CD4-positive, alpha-beta memory T cell (primary cell): ENCODE measurements at regions not wholly inside any gene's neighbourhood (a gene's known extent, or its start where the extent isn't known, plus 50 kb on each side); places are given as distances from the start of the nearest gene placed in this dataset.

Experiments
- CTCF ChIA-PET: fragments of 350-600 bp; sonication (Branson Sonifier 250); formaldehyde crosslinking; loops from one replicate; lab custom pipeline; 2021; ENCODE audit warnings: inconsistent platforms; ENCODE audit not compliant: partially characterized antibody; lab: Charles Lee
- POLR2A ChIA-PET: fragments of 350-600 bp; sonication (Branson Sonifier 250); formaldehyde crosslinking; loops from one replicate; lab custom pipeline; 2021; ENCODE audit not compliant: partially characterized antibody; lab: Charles Lee
- DNase-seq, 5 donors: peaks; one replicate each; pipeline versions ENCODE4 v3.0.0 to v3.0.0-alpha.2; 2020 to 2022; ENCODE audit warnings: mixed read lengths in 1 of 5
- H3K27ac ChIP-seq: one replicate; pipeline ENCODE4 v1.7.0; 2013; ENCODE audit warnings: low read depth, low read length
- H3K27me3 ChIP-seq: 2 replicates; pipeline ENCODE4 v1.7.0; 2013; ENCODE audit warnings: mild to moderate bottlenecking, low read length, moderate library complexity; ENCODE audit not compliant: insufficient read depth
- H3K36me3 ChIP-seq: 2 replicates; pipeline ENCODE4 v1.7.0; 2013; ENCODE audit warnings: mild to moderate bottlenecking, low read length, moderate library complexity; ENCODE audit not compliant: insufficient read depth
- H3K4me1 ChIP-seq: 2 replicates; pipeline ENCODE4 v1.7.0; 2013; ENCODE audit warnings: mild to moderate bottlenecking, low read length, moderate library complexity; ENCODE audit not compliant: insufficient read depth
- H3K4me3 ChIP-seq, 2 donors: one replicate each; pipeline ENCODE4 v1.7.0; 2013; ENCODE audit warnings: low read length in 2 of 2, mild to moderate bottlenecking in 1 of 2
- H3K9me3 ChIP-seq, 2 donors: one replicate each; pipeline ENCODE4 v1.7.0; 2013; ENCODE audit warnings: low read length in 2 of 2, control low read depth in 1 of 2; ENCODE audit not compliant: control insufficient read depth in 1 of 2
- H3K27ac Mint-ChIP-seq, 7 donors: one replicate each; pipeline ENCODE4 v1.8.0; 2020 to 2021; ENCODE audit warnings: mixed read lengths in 7 of 7, mild to moderate bottlenecking in 6 of 7, inconsistent platforms in 3 of 7, moderate library complexity in 3 of 7
- H3K27me3 Mint-ChIP-seq, 2 donors: one replicate each; pipeline ENCODE4 v1.8.0; 2020 to 2021; ENCODE audit warnings: mixed read lengths in 2 of 2
- H3K36me3 Mint-ChIP-seq, 2 donors: one replicate each; pipeline ENCODE4 v1.8.0; 2020 to 2021; ENCODE audit warnings: mixed read lengths in 2 of 2, inconsistent platforms in 1 of 2, mild to moderate bottlenecking in 1 of 2
- H3K4me1 Mint-ChIP-seq, 4 donors: one replicate each; pipeline ENCODE4 v1.8.0; 2020 to 2021; ENCODE audit warnings: mixed read lengths in 4 of 4, mild to moderate bottlenecking in 1 of 4
- H3K4me3 Mint-ChIP-seq, 8 donors: one replicate each; pipeline ENCODE4 v1.8.0; 2020 to 2021; ENCODE audit warnings: mixed read lengths in 8 of 8, mild to moderate bottlenecking in 7 of 8, moderate library complexity in 6 of 8, inconsistent platforms in 3 of 8
- H3K9me3 Mint-ChIP-seq, 8 donors: one replicate each; pipeline ENCODE4 v1.8.0; 2020 to 2021; ENCODE audit warnings: mixed read lengths in 8 of 8, mild to moderate bottlenecking in 5 of 8, inconsistent platforms in 3 of 8, moderate library complexity in 1 of 8
- intact Hi-C: fragments of 100-400 bp; cut with micrococcal nuclease; formaldehyde crosslinking; loops from one replicate; pipeline ENCODE4 v1.15.1; 2023

- POLR2A ChIA-PET = no interaction called here
- no peak overlapping the region for H3K4me3 ChIP-seq
- no peak overlapping the region for H3K27ac Mint-ChIP-seq
- peaks cover 0 to 1% of the 10 kb centered on the region in 2 donors for H3K27me3 Mint-ChIP-seq
- CTCF ChIA-PET = no interaction called here
- no peak overlapping the region for H3K4me3 Mint-ChIP-seq
- H3K27ac ChIP-seq = no peak overlapping the region
- H3K4me1 Mint-ChIP-seq = no peaks in the 10 kb centered on the region
- no peaks in the 10 kb centered on the region for H3K36me3 ChIP-seq
- no peaks in the 10 kb centered on the region for H3K36me3 Mint-ChIP-seq
- H3K9me3 ChIP-seq = no peaks in the 10 kb centered on the region
- H3K9me3 Mint-ChIP-seq = no peaks in the 10 kb centered on the region
- intact Hi-C loops = no loop called here
- no peaks in the 10 kb centered on the region for H3K27me3 ChIP-seq
- DNase-seq = no peak
- no peaks in the 10 kb centered on the region for H3K4me1 ChIP-seq
Observed at GRCh38 chr6:169044381-169045230, 209.0 kb downstream of the THBS2 start.

GRCh38 chr6:169042061-169042460 is 211.6 kb downstream of the THBS2 start:
- Mint-ChIP-seq H3K27ac (no peak overlapping the region), H3K4me1 (no peaks in the 10 kb centered on the region), H3K36me3 (no peaks in the 10 kb centered on the region), H3K9me3 (peaks cover 2 to 15% (median 8%) of the 10 kb centered on the region in 8 donors), H3K4me3 (no peak overlapping the region), H3K27me3 (no peaks in the 10 kb centered on the region)
- ChIA-PET POLR2A (no interaction called here), CTCF (no interaction called here)
- H3K27ac ChIP-seq = no peak overlapping the region
- intact Hi-C loops = no loop called here
- H3K36me3 ChIP-seq = no peaks in the 10 kb centered on the region
- H3K27me3 ChIP-seq = no peaks in the 10 kb centered on the region
- no peaks in the 10 kb centered on the region for H3K4me1 ChIP-seq
- H3K4me3 ChIP-seq = no peak overlapping the region
- no peaks in the 10 kb centered on the region for H3K9me3 ChIP-seq
- DNase-seq = no peak

GRCh38 chr6:169041078-169041477 is 212.6 kb downstream of the THBS2 start:
- no peak overlapping the region for H3K27ac ChIP-seq
- CTCF ChIA-PET = no interaction called here
- Mint-ChIP-seq H3K9me3 (peaks cover 2 to 15% (median 9%) of the 10 kb centered on the region in 8 donors), H3K36me3 (no peaks in the 10 kb centered on the region), H3K4me3 (no peak overlapping the region), H3K27ac (no peak overlapping the region), H3K27me3 (no peaks in the 10 kb centered on the region), H3K4me1 (no peaks in the 10 kb centered on the region)
- POLR2A ChIA-PET = no interaction called here
- intact Hi-C loops = no loop called here
- H3K27me3 ChIP-seq = no peaks in the 10 kb centered on the region
- no peaks in the 10 kb centered on the region for H3K9me3 ChIP-seq
- DNase-seq = no peak
- no peak overlapping the region for H3K4me3 ChIP-seq
- H3K4me1 ChIP-seq = no peaks in the 10 kb centered on the region
- no peaks in the 10 kb centered on the region for H3K36me3 ChIP-seq

- CTCF ChIA-PET = no interaction called here
- intact Hi-C loops = no loop called here
- POLR2A ChIA-PET = no interaction called here
- H3K4me3 ChIP-seq = no peak overlapping the region
- no peaks in the 10 kb centered on the region for H3K27me3 ChIP-seq
- H3K9me3 ChIP-seq = no peaks in the 10 kb centered on the region
- Mint-ChIP-seq H3K27ac (no peak overlapping the region), H3K4me1 (no peaks in the 10 kb centered on the region), H3K9me3 (peaks cover 2 to 15% (median 10%) of the 10 kb centered on the region in 8 donors), H3K27me3 (peaks cover 0 to 2% of the 10 kb centered on the region in 2 donors), H3K4me3 (no peak overlapping the region), H3K36me3 (no peaks in the 10 kb centered on the region)
- no peaks in the 10 kb centered on the region for H3K36me3 ChIP-seq
- H3K27ac ChIP-seq = no peak overlapping the region
- DNase-seq = no peak
- no peaks in the 10 kb centered on the region for H3K4me1 ChIP-seq
Observed at GRCh38 chr6:169038691-169039090, 215.0 kb downstream of the THBS2 start.

- H3K4me1 Mint-ChIP-seq = no peaks in the 10 kb centered on the region
- Histone ChIP-seq H3K4me1 (no peaks in the 10 kb centered on the region), H3K9me3 (no peaks in the 10 kb centered on the region), H3K36me3 (no peaks in the 10 kb centered on the region), H3K27ac (no peak overlapping the region), H3K4me3 (no peak overlapping the region), H3K27me3 (no peaks in the 10 kb centered on the region)
- H3K36me3 Mint-ChIP-seq = no peaks in the 10 kb centered on the region
- intact Hi-C loops = no loop called here
- peaks cover 2 to 15% (median 11%) of the 10 kb centered on the region in 8 donors for H3K9me3 Mint-ChIP-seq
- CTCF ChIA-PET = no interaction called here
- H3K4me3 Mint-ChIP-seq = no peak overlapping the region
- H3K27me3 Mint-ChIP-seq = peaks cover 0 to 7% of the 10 kb centered on the region in 2 donors
- POLR2A ChIA-PET = no interaction called here
- no peak for DNase-seq
- H3K27ac Mint-ChIP-seq = no peak overlapping the region
Observed at GRCh38 chr6:169035385-169036240, 218.0 kb downstream of the THBS2 start.

- peaks cover 2 to 15% (median 11%) of the 10 kb centered on the region in 8 donors for H3K9me3 Mint-ChIP-seq
- DNase-seq = no peak
- H3K9me3 ChIP-seq = no peaks in the 10 kb centered on the region
- no peaks in the 10 kb centered on the region for H3K36me3 ChIP-seq
- H3K36me3 Mint-ChIP-seq = no peaks in the 10 kb centered on the region
- no peak overlapping the region for H3K27ac Mint-ChIP-seq
- no peaks in the 10 kb centered on the region for H3K4me1 ChIP-seq
- H3K4me3 ChIP-seq = no peak overlapping the region
- intact Hi-C loops = no loop called here
- POLR2A ChIA-PET = no interaction called here
- no peaks in the 10 kb centered on the region for H3K27me3 ChIP-seq
- H3K27me3 Mint-ChIP-seq = peaks cover 0 to 7% of the 10 kb centered on the region in 2 donors
- CTCF ChIA-PET = no interaction called here
- H3K4me1 Mint-ChIP-seq = no peaks in the 10 kb centered on the region
- H3K4me3 Mint-ChIP-seq = no peak overlapping the region
- H3K27ac ChIP-seq = no peak overlapping the region
Observed at GRCh38 chr6:169034516-169035167, 219.0 kb downstream of the THBS2 start.

GRCh38 chr6:169029861-169030260 is 223.8 kb downstream of the THBS2 start:
- H3K27me3 Mint-ChIP-seq = peaks cover 0 to 7% of the 10 kb centered on the region in 2 donors
- H3K27me3 ChIP-seq = no peaks in the 10 kb centered on the region
- ChIA-PET POLR2A (no interaction called here), CTCF (no interaction called here)
- no peak overlapping the region for H3K27ac Mint-ChIP-seq
- no peaks in the 10 kb centered on the region for H3K4me1 ChIP-seq
- no peak for DNase-seq
- no peaks in the 10 kb centered on the region for H3K9me3 ChIP-seq
- no peak overlapping the region for H3K4me3 Mint-ChIP-seq
- H3K4me3 ChIP-seq = no peak overlapping the region
- no peaks in the 10 kb centered on the region for H3K36me3 ChIP-seq
- H3K4me1 Mint-ChIP-seq = no peaks in the 10 kb centered on the region
- no peak overlapping the region for H3K27ac ChIP-seq
- H3K36me3 Mint-ChIP-seq = no peaks in the 10 kb centered on the region
- peaks cover 0 to 9% (median 0%) of the 10 kb centered on the region in 8 donors for H3K9me3 Mint-ChIP-seq
- intact Hi-C loops = no loop called here
